H1 (cell line): ENCODE measurements at regions not wholly inside any gene's neighbourhood (a gene's known extent, or its start where the extent isn't known, plus 50 kb on each side); places are given as distances from the start of the nearest gene placed in this dataset.

ENCODE experiments used
- SAP30 ChIP-seq: fragments of 300-600 bp; sonication (generic); IDR thresholded peaks from 2 replicates; pipeline ENCODE4 v1.7.1; 2012; ENCODE audit warnings: low read length, moderate library complexity, mild to moderate bottlenecking, inconsistent platforms; ENCODE audit not compliant: insufficient read depth, insufficient replicate concordance

GRCh38 chr3:162643245-162643644, 1146.6 kb downstream of the OTOL1 start (continued):
- TF ChIP-seq SAP30 = no peak
